ENCODE measurements at regions not wholly inside any gene's neighbourhood (a gene's known extent, or its start where the extent isn't known, plus 50 kb on each side); places are given as distances from the start of the nearest gene placed in this dataset.

GRCh38 chr6:43861212-43861894 lies 91.3 kb downstream of the VEGFA start:
- no peak for DNase-seq

- DNase-seq, result peak; percentile 66
Observed at GRCh38 chr6:43860285-43860684, 90.3 kb downstream of the VEGFA start.

- DNase-seq, result no peak
Observed at GRCh38 chr6:43859213-43859612, 89.2 kb downstream of the VEGFA start.

DNA sequence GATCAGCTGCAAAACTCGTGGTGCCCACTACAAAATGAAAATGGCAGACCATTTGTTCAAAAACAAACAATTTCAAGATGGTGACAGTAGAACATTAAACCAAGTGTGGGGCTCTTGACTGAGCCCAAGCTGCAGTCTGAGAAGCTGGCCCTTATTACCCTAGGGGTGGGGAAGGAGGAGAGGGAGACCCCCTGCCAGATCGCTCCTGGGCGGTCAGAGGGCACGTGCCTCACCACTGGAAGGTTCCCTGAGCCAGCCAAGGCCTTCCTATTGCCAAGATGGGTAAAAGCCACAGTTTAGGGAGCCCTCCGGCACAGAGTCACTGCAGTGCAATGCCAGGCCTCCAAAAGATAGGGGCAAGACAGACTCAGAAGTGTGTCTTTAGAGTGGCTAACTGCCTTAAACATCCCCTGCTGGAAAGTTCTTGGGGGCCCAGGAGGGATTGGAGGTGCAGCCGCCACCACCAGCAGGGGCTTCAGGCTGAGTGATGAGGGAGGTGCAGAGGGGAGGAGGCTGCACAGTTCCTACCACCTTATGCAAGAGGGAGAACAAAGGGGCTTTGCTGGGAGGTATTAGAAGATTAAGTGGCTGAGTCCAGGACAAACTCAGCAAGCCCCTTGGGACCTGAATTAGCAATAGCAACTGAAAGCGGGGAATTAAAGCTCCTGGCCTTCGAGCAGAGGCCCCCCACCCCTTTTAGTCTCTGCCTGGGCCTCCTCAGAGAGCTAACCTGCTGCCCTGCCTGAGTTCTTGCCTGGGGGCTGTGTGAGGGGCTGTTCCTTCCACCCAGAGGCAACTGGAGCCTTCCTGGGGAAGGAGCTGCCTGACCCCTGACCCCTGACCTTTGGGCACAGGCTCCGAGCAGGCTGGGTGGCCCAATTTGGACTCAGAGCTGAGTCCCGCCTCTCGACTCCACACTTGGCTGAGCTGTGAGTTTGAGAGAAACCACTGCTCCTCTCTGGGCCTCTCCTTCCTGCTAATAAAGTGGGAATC lies 88.4 kb downstream of the VEGFA start:
- DNase-seq, result peak; percentile 93

DNA sequence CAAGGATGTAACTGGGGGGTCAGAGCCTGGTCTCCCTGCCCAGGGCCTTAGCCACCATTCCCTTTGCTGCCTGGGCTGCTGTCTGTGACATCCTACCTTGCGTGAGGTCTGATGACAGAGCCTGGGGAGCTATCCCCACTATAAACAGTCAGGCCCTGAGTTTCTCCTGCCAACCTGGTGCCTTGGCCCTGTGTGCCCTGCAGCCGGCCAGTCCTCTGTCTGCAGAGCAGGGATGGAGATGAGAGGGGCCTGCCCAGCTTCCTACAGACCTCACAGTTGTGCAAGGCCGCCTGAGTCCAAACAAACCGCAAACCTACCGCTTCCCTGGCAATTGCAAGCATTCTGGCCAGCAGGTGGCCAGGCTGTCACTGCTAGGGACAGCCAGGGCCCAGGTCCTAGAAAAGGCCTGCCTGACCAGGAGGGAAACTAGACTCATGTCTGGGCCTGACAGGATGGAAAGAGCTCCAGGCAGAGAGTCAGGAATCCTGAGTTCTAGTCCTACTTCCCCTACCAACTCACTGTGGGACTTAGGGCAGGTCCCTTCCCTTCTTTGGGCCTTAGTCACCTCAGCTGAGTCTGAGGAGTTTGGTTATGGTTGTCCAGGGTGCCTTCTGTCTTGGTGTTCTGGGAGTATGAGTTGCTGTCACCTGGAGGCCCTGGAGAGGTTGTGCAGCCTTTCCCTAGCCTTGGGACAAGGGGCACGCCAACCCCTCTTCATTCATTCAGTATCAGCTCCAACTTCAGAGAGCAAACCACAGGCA lies 86.2 kb downstream of the VEGFA start:
- DNase-seq, result no peak

DNA sequence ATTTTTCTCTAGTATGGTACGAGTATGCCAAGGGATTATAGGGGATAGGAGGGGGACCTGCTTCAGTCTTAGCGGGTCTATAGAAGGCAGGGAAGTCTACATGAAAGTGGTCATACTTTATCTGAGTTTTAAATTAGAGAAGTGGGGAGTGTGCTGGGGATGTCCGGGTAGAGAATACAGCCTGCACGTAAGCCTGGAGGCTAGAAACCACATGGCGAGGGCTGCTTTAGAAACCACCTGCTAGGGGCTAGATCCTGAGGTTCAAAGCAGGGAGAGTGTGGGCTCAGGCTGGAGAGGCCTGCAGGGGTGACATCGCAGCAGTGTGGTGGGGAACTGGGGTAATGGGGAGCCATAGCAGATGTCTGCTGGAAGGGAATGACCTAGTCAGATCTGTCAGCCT lies 85.2 kb downstream of the VEGFA start:
- no peak for DNase-seq

DNA sequence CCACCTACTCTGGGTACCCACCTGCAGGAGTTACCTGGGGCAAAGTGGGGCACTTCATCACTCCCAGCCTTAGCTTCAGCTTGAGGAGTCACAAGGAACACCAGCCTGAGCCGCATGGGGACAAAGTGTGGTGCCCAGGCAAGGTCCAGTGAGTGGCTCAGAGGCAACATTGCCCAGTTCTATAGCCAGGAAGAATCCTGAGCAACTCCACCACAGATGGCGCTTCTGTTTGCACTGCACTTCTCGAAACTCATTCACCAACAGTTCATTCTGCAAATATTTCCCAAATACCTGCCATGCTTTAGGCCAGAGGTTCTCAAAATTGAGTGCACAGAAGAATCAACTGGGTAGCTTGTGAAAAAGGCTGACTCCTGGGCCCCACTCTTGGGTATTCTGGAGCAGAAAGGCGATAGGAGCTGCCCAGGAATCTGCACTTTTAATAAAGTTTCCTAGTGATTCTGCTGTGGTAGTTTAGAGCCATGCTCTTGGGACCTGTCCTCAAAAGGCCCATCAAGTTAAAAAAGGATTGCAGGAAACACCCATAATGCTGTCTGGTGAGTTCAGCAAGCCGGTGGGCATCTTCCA lies 83.1 kb downstream of the VEGFA start:
- no peak for DNase-seq

GRCh38 chr6:43852350-43852864 lies 82.4 kb downstream of the VEGFA start:
- DNase-seq, result no peak

DNA sequence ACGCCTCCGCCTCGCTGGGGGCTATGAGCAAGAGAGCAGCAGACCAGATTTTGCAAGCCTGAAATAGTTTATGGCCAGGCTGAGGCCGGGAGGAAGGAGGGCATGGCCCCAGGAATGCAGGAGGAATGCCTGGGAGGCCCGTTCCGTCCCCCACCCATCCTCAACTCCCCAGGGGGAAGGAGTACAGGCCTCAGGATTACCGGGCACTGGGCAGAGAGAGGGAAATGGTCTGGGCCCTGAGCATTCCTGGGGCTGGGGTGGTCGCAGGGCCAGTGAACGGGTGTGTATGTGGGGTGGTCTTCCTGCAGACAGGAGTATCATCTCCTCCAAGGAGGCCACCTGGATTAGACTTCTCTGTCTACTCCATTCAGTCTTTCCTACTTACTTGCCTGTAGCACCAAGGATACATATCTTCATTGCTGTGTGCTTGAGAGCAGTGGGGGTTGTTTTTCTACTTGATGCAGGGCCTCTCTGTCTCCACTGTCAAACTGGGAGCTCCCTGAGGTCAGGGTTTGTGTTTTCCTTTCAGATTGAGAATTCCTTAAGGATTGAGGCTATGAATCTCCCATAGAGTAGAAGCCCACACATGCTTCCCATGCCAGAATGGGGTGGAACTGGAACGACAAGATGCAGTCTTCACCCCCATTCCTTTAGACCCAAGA lies 81.3 kb downstream of the VEGFA start:
- no peak for DNase-seq

DNA sequence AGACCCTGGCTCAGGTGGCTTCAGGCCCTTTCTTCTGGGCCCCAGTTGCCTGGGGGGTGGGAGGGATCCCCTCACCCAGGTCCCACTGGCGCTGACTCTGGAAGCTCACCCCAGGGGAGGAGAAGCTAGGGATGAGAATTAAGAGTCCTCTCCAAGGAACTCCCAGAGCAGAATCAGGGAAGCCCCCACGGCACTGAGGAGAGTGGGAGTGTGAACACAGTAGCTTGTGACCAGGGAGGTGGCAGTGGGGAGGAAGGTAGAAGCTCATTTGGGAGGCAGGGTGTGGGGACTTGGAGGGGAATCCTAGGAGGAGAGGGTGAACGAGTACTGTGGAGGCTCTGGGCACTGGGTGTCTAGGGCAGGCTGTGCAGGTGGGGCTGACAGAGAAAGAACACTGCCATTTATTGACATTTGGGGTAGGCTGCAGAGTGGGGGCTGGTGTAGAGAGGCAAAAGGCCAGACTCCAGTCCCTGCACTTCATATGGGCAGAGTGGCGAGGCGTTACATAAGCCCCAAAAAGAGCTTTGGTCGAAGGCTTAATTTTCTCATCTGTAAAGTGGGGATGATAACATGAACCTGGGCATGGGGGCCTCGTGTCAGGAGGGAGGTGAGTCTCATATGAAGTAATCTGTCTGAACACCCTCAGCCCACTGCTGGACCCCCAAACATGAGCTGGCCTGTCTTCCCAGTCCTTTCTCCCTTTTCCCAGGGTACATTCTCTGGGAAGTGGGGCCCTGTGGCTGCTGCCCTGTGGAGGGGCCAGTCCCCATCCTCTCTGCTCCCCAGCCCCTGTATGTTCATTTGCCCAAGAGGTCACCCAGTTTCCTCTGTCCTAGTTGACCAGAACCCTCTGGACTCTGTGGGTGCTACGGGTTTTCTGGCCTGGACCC lies 80.5 kb downstream of the VEGFA start:
- DNase-seq, result no peak

- no peak for DNase-seq
Observed at GRCh38 chr6:43849844-43850243, 79.8 kb downstream of the VEGFA start.

- no peak for DNase-seq
Observed at GRCh38 chr6:43848671-43849391, 78.8 kb downstream of the VEGFA start.

GRCh38 chr6:43847741-43848630 lies 78.0 kb downstream of the VEGFA start:
- peak; percentile 87 for DNase-seq

GRCh38 chr6:43846556-43846955 lies 76.5 kb downstream of the VEGFA start:
- DNase-seq, result no peak

- no peak for DNase-seq
Observed at GRCh38 chr6:43845646-43846045, 75.6 kb downstream of the VEGFA start.

GRCh38 chr6:43843669-43844171 lies 73.7 kb downstream of the VEGFA start:
- no peak for DNase-seq

GRCh38 chr6:43843097-43843645 lies 73.2 kb downstream of the VEGFA start:
- DNase-seq, result no peak

DNA sequence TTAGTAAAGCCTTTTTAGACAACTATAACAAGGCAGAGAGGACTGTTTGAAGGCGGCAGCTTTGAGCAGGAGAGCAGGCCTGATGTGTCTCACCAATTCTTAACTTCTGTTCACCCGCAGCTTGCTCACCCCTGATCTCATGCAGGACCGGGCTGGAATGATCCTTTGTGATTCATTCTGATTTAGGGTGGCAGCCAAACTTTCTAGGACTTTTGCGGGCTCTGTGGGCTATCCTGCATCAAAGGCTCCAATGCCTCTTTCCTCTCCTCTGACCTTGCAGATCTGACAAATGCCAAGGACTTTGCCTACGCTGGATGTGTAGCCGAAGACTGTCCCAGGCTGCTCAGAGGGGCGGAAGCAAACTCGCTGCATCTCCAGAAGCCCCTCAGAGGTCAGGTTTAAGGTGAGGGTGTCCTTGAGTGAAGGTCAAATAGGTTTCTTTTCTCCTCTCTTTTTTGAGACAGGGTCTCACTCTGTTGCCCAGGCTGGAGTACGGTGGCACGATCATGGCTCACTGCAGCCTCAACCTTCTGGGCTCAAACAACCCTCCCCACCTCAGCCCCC lies 72.3 kb downstream of the VEGFA start:
- DNase-seq, result no peak
